NCI-H748 (cell line): ENCODE measurements at regions not wholly inside any gene's neighbourhood (a gene's known extent, or its start where the extent isn't known, plus 50 kb on each side); places are given as distances from the start of the nearest gene placed in this dataset.
A peak's percentile ranks its signal among the peaks of the same experiment; 100 is the strongest.

ENCODE experiments used
- DNase-seq: peaks from one replicate; lab custom pipeline; 2025; ENCODE audit not compliant: unreplicated experiment; lab: John Stamatoyannopoulos, UW

DNA sequence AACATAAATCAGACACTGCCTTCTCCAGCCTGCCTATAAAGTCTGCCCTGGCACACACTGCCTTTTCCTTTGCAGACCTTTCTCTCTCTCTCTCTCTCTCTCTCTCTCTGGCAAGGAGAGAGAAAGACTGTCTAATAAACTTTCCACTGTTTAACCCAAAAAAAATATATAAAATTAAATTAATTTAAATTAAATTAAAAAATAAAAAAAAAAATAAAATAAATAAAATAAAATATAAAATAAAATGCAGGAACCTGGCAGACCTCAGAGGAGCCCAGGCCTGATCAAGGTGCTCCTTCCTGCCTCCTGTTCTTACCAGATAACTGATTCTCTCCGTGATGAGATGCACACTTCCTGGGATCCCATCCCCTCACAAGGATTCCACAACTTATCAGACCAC lies 103.9 kb upstream of the VASH1 start:
- no peak for DNase-seq

DNA sequence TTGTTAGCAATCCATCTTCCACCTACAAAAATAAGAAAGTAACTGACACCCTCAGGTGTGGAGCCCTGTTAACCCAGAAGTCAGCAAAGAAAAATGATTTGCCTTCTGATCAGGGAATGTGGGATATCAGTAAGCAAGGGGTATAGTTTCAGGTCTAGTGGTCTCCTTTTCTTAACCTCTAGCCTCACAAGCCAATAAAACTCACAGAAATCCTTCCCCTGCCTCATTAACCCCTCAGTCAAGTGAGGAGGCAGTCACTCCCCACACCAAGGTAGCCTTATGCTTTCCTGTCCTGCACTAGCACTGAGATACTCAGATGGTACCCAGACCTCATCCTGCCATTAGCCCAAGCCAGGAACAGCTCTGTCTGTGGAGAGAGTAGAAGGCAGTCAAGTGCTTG lies 103.4 kb upstream of the VASH1 start:
- DNase-seq, result no peak

- no peak for DNase-seq
Measured at GRCh38 chr14:76662580-76662979, 98.7 kb upstream of the VASH1 start.

DNA sequence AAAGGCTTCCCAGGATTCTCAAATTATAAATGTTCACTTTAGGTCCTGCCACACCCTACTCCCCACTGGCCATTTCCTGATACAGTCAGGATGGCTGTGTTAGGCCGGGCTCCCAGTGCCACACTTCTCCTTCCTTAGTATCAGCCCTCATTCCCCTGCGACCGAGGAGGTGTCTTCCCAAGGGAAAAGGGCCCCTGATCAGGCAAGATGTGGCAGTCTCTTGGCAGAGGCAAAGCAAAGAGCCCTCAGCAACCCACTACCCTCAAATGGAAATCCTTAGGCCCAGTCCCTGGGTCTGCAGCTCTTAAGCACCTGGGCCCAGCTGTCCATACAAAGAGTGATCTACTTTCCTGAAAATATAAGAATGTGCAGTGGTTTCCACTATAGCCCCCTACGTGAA lies 96.5 kb upstream of the VASH1 start:
- no peak for DNase-seq

DNA sequence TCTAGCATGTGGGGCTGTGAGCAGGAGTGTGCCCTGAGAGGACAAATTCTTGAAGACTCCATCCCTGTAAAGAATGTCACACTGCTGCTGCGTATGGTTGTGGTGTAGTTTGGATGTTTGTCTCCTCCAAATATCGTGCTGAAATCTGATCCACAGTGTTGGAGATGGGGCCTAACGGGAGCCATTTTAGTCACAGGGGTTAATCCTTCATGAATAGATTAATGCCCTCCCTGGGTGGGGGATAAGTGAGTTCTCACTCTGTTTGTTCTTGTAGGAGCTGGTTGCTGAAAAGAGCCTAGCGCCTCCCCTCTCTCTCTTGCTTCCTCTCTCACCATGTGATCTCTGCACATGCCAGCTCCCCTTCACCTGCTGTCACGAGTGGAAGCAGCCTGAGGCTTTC lies 94.5 kb upstream of the VASH1 start:
- peak; percentile 42 for DNase-seq

GRCh38 chr14:76669770-76670169 lies 91.5 kb upstream of the VASH1 start:
- no peak for DNase-seq

DNA sequence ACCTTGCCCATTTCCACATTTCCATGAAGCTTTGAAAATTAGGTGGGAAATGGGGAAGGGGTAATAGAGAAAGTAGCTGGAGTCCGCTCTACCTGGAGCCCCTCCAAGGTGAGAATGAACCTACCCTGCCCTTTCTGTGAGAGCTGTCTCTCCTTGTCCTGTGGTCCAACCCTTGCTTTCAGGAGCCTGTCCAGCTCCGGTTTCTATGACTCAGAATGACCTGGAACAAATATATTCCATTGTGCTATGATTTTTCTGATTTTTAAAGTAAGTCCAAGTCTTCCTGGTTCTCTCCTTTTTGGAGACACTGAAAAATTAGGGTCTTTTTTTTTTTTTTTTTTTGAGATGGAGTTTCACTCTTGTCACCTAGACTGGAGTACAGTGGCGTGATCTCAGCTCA lies 89.1 kb upstream of the VASH1 start:
- no peak for DNase-seq

DNA sequence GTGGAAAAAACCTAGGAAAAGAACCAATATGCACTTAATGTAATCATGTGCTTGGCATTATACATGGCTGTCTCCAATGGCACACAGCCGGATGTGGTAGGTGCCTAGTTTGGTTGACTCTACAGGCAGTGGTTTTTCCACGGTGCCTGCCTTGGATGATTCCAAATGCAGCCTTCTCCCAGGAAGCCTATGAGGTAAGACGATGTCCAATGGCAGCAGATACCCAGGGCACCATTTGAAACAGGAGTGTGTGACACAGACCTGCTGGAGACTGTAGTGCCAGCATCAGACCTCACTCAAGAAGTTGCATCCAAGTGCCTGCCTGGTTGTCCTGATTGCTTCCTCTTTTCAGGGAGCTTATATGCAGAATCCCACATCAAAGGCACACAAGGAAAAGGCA lies 88.0 kb upstream of the VASH1 start:
- no peak for DNase-seq

DNA sequence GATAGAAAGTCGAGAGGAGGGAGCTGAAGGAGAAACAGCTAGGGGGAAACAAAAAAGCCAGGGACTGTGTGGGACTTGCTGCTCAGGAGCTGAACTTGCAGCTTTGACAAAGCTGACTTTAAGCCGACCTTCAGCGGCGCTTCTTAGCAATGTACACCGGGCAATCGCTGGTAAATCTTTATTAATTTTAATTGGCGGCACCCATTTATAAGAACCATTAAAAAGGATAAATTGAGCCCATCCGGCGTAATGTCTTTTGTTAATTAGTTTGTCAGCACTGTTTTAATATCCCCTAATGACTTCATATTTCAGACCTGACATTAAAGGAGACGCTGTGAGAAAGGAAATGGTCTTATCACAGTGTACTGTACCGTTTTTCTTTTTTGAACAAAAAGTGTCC lies 86.2 kb upstream of the VASH1 start:
- DNase-seq, result no peak

- DNase-seq, result no peak
Measured at GRCh38 chr14:76676539-76676938, 84.7 kb upstream of the VASH1 start.

GRCh38 chr14:76677534-76678145 lies 83.6 kb upstream of the VASH1 start:
- no peak for DNase-seq

- no peak for DNase-seq
Measured at GRCh38 chr14:76678244-76678800, 82.9 kb upstream of the VASH1 start.

DNA sequence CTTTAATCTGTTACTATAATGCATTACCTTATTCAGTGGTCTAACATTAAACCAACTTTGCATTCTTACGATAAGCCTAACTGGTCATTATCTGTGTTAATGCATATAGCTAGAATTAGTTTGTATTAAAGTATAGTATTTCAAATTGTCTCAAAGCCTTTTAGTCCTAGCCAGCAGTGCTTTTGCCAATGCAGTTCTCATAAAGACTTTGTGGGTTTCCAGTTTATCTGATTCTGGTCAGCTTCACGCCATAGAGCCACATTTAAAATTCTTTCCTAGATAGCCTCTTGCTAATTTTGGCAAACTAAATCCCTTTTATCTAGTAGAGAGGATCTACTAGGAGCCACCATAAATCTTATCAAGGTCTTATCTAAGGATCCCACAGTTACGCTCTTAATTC lies 78.9 kb upstream of the VASH1 start:
- no peak for DNase-seq

DNA sequence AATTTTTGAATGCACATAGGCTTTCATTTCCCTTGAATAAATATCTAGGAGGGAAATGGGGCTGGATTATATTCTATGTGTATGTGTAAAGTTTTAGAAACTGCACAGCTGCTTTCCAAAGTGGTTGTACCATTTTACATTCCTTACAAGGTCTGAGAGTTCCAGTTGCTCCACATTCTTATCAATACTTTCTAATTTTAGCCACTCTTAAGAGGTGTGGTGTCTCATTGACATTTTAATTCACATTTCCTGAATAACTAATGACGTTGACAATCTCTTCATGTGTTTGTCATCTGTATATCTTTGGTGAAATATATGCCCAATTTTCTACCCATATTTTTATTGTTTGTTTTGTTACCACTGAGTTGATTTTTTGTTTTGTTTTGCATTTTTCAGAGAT lies 74.6 kb upstream of the VASH1 start:
- DNase-seq, result no peak

DNA sequence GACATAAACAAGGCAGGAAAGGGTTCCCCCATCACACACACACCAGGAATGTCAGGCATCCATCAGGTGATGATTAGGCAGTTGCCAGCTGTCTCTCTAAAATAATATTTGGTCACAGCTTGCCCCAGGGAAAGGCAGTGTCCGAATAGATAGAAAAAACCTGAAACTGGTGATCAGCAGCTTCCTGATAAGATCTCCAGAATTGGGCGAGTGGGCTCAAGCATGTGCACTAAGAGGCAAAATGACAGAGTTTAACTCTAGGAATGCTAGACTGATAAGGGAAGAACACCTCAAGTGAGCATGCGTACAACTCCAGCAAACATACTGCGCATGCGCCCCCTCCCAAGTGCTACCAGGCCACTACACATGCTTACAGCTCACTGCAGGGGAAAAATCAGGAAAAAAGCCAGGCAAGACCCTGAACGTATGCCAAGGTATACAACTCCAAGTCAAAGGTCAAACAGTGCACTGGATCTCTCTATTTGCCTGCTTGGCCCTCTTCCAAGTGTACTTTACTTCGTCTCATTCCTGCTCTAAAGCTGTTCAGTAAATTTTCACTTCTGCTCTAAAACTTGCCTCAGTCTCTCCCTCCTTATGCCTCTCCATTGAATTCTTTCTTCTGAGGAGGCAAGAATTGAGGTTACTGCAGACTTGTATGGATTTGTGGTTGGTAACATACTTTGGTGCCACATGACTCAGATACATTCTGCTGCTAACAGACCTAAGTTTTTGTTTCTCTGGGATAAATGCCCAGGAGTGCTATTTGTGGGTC lies 73.5 kb upstream of the VASH1 start:
- peak; percentile 65 for DNase-seq

GRCh38 chr14:76688383-76688671 lies 72.9 kb upstream of the VASH1 start:
- no peak for DNase-seq

DNA sequence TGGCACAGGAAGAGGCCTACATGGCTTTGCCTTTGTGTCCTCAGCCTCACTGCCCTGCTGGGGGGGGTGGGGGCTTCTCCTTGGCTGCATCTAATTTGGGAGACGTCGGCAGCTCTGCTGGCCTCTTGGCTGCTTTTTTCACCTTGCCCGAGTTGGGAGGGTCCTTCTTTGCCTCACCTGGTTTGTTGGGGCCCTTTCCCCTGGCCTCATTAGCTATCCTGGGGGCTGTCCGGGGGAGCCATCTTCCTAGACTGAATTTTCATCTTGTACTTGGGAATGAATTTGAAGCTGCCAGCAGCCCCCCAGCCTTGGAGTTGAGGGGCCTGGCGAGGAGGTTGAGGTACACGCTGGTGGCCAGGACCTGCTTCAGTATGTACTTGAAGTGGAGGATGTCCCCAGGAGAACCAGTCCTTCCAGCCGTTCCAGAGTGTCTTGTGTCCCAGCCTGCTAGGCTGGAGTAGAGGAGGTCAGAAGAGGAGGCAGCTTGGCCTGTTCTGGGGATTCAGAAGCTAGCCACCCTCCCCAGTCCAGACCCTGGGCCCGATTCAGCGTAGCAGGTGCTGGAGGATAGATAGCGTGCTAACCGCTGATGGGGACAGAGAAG lies 70.7 kb upstream of the VASH1 start:
- no peak for DNase-seq

GRCh38 chr14:76694106-76694505 lies 67.2 kb upstream of the VASH1 start:
- DNase-seq, result no peak

- no peak for DNase-seq
Measured at GRCh38 chr14:76695263-76695920, 65.9 kb upstream of the VASH1 start.

DNA sequence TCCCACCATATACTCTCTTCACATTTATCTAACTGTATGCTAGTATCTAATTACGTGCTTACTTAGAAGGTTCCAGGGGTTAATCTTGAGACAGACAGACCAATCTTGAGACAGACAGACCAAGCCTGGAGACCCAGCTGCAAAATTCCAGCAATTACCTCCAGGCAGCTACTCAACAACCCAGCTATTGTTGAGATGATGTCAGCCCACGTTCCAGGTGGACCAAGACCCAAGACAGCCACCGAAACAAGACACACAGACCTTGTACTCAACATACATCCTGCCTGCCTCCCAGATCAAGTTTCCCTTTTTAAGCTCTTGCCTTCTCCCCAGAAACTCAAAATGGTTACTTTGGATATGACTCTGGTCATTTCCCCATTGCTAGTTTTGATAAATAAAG lies 64.9 kb upstream of the VASH1 start:
- no peak for DNase-seq

GRCh38 chr14:76696791-76697190 lies 64.5 kb upstream of the VASH1 start:
- no peak for DNase-seq
